ENCODE measurements at regions not wholly inside any gene's neighbourhood (a gene's known extent, or its start where the extent isn't known, plus 50 kb on each side); places are given as distances from the start of the nearest gene placed in this dataset.

DNA sequence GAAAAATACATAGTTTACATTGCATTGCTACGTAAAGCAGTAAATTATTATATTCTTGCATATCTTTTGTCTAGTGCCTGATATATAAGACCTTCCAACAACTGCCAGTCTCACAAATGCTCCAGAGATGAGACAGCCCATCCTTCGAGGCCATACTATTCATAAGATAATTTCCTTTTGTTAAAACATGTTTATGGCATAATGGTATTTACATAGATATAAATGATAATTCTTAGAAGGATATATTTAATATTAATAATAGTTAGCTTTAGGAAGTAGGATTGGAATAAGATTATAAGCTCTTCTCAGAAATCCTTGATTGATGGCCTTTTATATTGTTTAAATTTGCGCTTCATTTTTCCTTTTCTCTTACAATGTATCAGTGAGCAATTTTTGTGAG, 1410.1 kb upstream of the MIR17HG start:
- no peak for DNase-seq

DNA sequence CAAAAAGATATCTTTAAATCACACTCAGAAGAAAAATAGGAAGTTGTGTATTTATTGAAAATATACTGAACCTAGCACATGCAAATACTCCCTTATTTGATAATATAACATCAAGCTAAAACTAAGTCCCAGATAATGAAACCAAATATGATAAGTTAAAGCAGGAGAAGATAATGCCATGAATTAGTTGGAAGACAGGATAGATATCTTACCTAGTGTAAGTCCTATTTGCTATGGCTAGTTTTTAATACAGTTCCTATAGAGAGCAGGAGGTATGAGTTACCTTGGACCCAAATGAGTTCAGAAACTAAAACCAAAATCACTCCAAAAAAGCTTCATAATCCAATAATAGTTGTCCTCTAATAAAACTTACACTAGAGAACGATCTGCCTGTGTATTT, 1407.1 kb upstream of the MIR17HG start:
- DNase-seq: no peak

DNA sequence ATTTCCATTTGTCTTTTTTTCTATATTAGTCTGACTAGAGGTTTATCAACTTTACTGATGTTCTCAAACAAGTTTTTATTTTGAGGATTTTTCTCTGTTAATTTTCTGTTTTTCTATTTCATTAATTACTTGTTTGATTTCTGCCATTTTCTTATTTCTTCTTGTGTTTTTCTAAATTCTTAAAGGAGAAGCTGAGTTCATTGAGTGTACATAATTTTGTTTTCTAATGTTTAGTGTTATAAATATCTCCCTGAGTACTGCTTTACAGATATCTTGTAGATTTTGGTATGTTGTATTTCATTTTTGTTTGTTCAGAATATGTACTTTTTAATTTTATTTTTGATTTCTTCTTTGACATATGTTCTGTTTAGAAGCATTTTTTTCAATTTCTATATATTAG, 1404.3 kb upstream of the MIR17HG start:
- DNase-seq: no peak

DNA sequence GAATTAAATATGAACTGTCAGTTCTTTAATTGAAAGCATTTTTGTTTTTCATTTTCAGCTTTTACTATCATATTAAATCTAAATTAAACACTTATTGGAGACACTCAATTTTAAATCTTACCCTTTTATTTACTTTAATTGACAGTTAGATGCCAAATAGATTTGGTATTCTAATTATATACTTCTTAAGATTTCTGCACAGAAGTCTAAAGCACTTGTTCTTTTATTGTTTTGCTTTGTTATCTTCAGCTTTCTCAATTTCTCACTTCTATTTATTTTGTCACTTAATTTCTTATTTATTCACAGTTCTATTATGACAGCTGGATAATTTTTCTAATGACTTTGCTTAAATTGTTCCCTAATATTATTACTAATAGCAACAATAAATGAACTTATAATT, 1397.3 kb upstream of the MIR17HG start:
- DNase-seq: no peak

DNA sequence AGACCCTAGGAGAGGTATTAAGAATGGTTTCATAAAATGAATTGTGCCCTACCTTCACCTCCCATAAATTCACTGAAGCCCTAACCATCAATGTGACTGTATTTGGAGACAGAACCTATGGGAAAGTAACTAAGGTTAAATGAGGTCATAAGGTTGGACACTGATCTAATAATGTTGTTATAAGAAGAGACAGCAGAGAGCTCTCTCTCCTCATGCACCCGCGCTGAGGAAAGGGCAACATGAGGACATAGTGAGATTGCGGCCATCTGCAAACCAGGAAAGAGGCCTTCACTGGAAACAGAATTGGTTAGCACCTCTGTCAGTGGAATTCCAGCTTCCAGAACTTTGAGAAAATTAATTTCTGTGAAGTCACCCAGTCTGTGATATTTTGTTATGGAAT, 1396.1 kb upstream of the MIR17HG start:
- DNase-seq: no peak

DNA sequence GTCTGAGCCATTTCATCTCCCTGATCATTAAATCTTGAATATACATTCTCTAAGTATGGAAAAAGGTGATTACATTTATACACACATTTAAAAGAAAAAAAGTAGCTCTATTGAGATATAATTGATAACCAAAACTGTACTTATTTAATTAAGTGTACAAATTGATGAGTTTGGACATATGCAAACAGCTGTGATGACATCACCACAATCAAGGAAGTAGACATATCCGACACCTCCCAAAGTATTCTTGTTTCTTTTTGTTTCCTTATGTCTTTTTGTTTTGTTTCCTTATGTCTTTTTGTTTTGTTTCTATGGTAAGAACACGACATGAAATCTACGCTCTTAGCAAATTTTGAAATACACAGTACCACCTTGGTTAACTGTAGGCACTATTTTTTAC, 1393.9 kb upstream of the MIR17HG start:
- no peak for DNase-seq

GRCh38 chr13:89955773-89956172, 1391.7 kb upstream of the MIR17HG start:
- DNase-seq: no peak

GRCh38 chr13:89959074-89959473, 1388.4 kb upstream of the MIR17HG start:
- DNase-seq: no peak

DNA sequence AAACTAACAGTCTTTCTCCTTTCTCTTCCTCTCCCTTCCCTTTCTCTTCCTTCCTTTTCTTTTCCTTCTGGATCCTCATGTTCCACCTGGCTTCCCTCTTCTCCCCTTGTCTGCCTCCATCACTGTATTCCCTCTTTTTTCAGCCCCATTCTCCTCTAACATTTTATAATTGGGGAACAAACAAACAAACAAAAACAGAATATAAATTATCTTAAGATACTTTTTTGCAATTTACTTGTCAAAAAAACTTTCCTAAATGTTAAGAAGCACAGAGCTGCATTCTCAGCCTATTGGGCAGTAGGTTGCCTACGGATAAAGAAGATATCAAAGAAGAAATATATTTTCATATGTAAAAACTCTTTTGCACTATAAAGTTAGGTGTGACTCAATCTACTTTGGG, 1382.2 kb upstream of the MIR17HG start:
- no peak for DNase-seq

- no peak for DNase-seq
Observed at GRCh38 chr13:89966524-89966923, 1381.0 kb upstream of the MIR17HG start.

DNA sequence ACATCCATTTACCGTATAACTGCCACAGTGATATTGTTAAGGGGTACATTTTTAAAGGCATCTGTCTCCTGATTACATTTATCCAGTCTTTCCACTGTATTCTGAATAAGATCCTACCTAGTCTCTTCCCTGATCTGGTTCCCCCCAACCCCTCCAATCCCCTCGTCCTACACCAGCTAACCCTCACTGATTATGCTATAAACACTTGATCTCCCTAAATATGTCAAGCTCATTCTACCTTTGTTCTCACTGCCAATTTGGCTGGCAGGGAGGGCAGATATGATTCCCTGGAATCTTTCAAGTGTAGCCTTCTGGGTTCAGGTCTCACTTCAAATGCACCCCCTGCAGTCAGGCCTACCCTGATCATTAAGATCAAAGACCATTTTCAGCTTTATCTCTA, 1379.8 kb upstream of the MIR17HG start:
- no peak for DNase-seq

DNA sequence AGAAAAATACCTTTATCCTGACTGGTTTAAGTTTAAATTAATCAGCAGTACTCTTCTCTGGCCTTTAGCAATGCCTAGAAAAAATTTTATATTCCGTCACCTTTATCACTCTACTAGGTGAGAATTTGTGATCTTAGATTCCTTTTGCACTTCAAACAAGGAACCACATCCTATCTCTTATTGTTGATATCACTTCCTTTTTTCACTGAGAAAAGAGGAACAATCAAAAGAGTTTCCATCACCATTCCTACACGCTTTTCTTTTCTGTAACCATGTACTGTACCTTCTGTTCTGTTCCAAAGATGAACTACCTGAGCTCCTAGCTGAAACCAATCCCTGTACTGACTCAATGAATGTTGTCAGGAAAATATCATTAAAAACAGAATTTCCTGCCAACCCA, 1379.0 kb upstream of the MIR17HG start:
- DNase-seq: no peak

GRCh38 chr13:89970353-89970709, 1377.2 kb upstream of the MIR17HG start:
- no peak for DNase-seq

DNA sequence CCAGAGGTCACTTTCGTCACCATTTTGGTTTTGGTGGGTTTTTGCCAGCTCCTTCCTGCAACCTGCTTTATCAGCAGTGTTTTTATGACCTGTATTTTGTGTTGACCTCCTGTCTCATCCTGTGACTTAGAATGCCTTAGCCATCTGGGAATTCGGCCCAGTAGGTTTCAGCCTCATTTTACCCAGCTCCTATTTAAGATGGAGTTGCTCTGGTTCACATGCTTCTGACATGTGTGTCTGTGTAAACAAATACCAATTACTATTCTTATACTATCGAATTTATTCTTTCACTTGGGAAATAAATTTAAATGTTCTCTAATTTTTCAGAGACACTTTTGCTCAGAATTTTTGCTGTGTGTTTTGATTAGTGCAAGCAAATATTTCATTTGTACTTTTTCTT, 1370.3 kb upstream of the MIR17HG start:
- DNase-seq: no peak

DNA sequence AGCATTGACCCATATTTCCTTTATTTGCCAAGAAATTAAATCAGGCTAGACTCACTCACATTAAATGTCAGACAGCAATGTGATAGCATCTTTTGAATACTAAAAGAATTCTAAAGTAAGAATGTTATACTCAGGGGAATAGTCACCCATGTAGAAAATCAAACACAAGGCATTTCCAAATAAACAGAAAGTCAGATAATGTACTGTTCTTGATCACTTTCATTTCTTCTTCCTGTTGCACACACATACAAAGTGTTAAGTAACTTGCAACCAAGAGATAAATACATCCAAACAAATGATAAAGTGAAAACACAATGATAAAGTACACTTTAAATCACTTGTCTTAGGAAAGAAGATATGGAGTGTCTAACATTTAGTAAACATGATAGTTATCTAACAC, 1366.6 kb upstream of the MIR17HG start:
- DNase-seq: no peak

- no peak for DNase-seq
Observed at GRCh38 chr13:89982407-89983095, 1364.9 kb upstream of the MIR17HG start.

GRCh38 chr13:89988206-89988605, 1359.3 kb upstream of the MIR17HG start:
- DNase-seq: no peak

DNA sequence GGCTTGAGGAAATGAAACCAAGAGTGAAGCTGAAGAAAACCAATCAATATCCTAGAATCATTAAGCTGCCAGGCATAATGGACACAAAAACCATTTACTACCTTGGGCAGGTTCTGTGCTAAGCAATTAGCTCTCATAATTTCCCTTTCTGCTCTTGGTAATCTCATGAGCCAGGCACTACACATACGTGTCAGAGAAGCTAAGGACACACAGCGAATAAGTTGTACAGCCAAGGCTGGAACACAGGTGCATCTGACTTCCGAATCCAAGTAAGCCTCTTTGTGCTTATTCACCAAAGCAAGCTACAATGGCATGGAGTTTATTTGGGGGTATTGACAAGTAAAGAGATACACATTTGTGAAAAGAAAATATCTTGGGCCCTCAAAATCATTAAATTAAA, 1343.9 kb upstream of the MIR17HG start:
- no peak for DNase-seq

DNA sequence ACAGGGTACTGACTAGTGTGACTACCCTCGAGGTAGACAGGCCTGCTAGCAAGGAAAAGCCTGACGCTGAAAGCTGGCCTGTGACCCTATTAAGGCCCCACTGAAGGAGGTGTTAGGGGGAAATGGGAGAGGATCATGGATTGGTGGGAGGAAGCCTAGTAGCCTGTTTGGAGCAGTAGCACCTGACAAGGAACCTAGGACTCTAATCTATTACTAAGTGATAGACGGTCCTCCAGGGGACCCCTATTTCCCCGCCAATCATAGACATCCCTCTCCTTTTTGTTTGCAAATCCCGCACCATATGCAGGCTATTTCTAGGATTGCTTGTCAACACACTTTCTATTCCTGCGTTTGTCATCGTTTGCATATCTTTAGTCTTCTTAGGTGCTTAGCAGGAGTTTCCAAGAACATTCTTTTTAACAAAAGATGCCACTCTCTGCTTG, 1338.8 kb upstream of the MIR17HG start:
- no peak for DNase-seq

DNA sequence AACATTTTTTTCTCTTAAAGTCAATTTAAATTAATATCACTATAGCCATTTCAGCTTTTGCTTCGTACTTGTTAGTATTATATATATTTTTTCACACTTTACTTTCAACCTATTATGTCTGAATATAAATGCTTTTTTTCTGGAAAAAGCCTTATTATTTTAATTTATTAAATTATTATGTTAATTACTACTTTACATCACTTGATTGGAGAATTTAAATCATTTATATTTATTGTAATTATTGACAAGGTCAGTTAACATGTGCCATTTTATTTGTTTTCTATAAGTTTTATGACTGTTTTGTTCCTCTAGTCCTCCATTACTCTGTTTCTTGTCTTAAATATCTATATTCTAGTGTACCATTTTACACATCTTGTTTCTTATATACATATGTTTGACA, 1333.4 kb upstream of the MIR17HG start:
- no peak for DNase-seq

- no peak for DNase-seq
Observed at GRCh38 chr13:90015565-90016507, 1331.7 kb upstream of the MIR17HG start.

GRCh38 chr13:90016688-90017087, 1330.8 kb upstream of the MIR17HG start:
- no peak for DNase-seq

GRCh38 chr13:90020536-90021070, 1326.9 kb upstream of the MIR17HG start:
- no peak for DNase-seq

GRCh38 chr13:90027409-90027808, 1320.1 kb upstream of the MIR17HG start:
- no peak for DNase-seq
